HL-60 (cell line): ENCODE measurements at regions not wholly inside any gene's neighbourhood (a gene's known extent, or its start where the extent isn't known, plus 50 kb on each side); places are given as distances from the start of the nearest gene placed in this dataset.

ENCODE experiments used
- DNase-seq, 2 experiments: peaks; one replicate each; pipeline ENCODE4 v3.0.0-alpha.2; 2010 to 2020; ENCODE audit warnings: low read depth in 1 of 2, low spot score in 1 of 2
- H3K27ac ChIP-seq: fragments of 250-450 bp; sonication (Bioruptor Pico); replicated peaks from 2 replicates; pipeline ENCODE4 v1.5.1; 2020; ENCODE audit warnings: mild to moderate bottlenecking, moderate library complexity
- H3K27me3 ChIP-seq: fragments of 250-450 bp; sonication (Bioruptor Pico); 2 replicates; pipeline ENCODE4 v1.5.1; 2021; ENCODE audit warnings: mild to moderate bottlenecking, moderate library complexity; ENCODE audit not compliant: insufficient read depth, poor library complexity, severe bottlenecking
- H3K4me3 ChIP-seq: replicated peaks from 2 replicates; pipeline ENCODE4 v1.5.1; 2011; ENCODE audit warnings: mild to moderate bottlenecking, control low read depth, low read length; ENCODE audit not compliant: insufficient read depth
- GABPA ChIP-seq: IDR thresholded peaks from 2 replicates; pipeline ENCODE4 v1.6.1; 2012; ENCODE audit warnings: low read depth
- POLR2AphosphoS5 ChIP-seq: IDR thresholded peaks from 2 replicates; pipeline ENCODE4 v1.6.1; 2012; ENCODE audit warnings: low read depth
- SPI1 ChIP-seq: IDR thresholded peaks from 2 replicates; pipeline ENCODE4 v1.6.1; 2012; ENCODE audit warnings: low read depth, mild to moderate bottlenecking, borderline replicate concordance
- TF ChIP-seq, protein P1 (sequence below): IDR thresholded peaks from one replicate; pipeline ENCODE4 v1.5.1; 2011; ENCODE audit warnings: low read length, control low read depth, inconsistent platforms; ENCODE audit not compliant: insufficient read depth
- TF ChIP-seq, protein P2 (sequence below): IDR thresholded peaks from 2 replicates; pipeline ENCODE4 v1.6.1; 2012; ENCODE audit warnings: low read depth; ENCODE audit not compliant: insufficient replicate concordance

DNA sequence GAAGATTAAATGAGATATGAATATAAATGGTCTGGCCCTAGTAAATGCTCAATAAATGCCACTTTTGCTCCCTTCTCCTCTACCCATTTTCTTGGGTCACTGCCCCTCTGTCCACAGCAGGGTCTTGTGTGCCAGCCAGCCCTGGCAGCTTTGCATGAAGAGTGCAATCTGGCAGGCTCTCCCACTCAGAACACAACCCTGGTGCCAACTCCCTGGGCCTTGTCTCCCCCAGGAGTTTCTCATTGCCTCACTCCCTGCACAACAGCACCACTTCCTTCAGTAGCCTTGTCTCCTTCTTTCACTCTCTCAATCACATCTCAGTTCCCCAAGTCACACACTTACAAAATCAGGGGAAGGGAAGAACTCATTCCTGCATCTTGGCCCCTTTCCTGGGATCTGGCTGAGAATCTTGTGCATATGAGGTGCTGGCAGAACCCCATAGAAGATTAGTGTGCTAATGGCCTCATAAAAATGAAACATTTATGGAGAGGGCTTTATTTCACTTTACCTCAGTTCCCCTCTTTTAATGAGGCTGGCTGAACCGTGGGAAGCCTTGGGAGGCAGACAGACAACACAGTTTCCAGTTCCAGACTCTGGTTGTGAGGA is 445.9 kb upstream of the PROK2 start:
- no peaks in the 10 kb centered on the region for H3K27me3 ChIP-seq
- H3K4me3 ChIP-seq = no peak overlapping the region
- TF ChIP-seq POLR2AphosphoS5 (no peak), GABPA (no peak), SPI1 (no peak)
- TF ChIP-seq, protein P1, sequence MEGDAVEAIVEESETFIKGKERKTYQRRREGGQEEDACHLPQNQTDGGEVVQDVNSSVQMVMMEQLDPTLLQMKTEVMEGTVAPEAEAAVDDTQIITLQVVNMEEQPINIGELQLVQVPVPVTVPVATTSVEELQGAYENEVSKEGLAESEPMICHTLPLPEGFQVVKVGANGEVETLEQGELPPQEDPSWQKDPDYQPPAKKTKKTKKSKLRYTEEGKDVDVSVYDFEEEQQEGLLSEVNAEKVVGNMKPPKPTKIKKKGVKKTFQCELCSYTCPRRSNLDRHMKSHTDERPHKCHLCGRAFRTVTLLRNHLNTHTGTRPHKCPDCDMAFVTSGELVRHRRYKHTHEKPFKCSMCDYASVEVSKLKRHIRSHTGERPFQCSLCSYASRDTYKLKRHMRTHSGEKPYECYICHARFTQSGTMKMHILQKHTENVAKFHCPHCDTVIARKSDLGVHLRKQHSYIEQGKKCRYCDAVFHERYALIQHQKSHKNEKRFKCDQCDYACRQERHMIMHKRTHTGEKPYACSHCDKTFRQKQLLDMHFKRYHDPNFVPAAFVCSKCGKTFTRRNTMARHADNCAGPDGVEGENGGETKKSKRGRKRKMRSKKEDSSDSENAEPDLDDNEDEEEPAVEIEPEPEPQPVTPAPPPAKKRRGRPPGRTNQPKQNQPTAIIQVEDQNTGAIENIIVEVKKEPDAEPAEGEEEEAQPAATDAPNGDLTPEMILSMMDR = no peak
- TF ChIP-seq, protein P2, sequence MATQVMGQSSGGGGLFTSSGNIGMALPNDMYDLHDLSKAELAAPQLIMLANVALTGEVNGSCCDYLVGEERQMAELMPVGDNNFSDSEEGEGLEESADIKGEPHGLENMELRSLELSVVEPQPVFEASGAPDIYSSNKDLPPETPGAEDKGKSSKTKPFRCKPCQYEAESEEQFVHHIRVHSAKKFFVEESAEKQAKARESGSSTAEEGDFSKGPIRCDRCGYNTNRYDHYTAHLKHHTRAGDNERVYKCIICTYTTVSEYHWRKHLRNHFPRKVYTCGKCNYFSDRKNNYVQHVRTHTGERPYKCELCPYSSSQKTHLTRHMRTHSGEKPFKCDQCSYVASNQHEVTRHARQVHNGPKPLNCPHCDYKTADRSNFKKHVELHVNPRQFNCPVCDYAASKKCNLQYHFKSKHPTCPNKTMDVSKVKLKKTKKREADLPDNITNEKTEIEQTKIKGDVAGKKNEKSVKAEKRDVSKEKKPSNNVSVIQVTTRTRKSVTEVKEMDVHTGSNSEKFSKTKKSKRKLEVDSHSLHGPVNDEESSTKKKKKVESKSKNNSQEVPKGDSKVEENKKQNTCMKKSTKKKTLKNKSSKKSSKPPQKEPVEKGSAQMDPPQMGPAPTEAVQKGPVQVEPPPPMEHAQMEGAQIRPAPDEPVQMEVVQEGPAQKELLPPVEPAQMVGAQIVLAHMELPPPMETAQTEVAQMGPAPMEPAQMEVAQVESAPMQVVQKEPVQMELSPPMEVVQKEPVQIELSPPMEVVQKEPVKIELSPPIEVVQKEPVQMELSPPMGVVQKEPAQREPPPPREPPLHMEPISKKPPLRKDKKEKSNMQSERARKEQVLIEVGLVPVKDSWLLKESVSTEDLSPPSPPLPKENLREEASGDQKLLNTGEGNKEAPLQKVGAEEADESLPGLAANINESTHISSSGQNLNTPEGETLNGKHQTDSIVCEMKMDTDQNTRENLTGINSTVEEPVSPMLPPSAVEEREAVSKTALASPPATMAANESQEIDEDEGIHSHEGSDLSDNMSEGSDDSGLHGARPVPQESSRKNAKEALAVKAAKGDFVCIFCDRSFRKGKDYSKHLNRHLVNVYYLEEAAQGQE = no peak
- H3K27ac ChIP-seq = no peak overlapping the region
- DNase-seq = no peak

- H3K27ac ChIP-seq = no peak overlapping the region
- no peak overlapping the region for H3K4me3 ChIP-seq
- DNase-seq = no peak
- no peaks in the 10 kb centered on the region for H3K27me3 ChIP-seq
- TF ChIP-seq POLR2AphosphoS5 (no peak), SPI1 (no peak), GABPA (no peak)
- TF ChIP-seq, protein P2 = no peak
- TF ChIP-seq, protein P1 = no peak
Observed at GRCh38 chr3:72229952-72230351, 445.0 kb upstream of the PROK2 start.

- TF ChIP-seq, protein P1 = no peak
- TF ChIP-seq GABPA = no peak
- TF ChIP-seq, protein P2 = no peak
- TF ChIP-seq POLR2AphosphoS5 = no peak
- TF ChIP-seq SPI1 = no peak
- Histone ChIP-seq H3K27me3 (no peaks in the 10 kb centered on the region), H3K27ac (no peak overlapping the region), H3K4me3 (no peak overlapping the region)
- DNase-seq = no peak
Observed at GRCh38 chr3:72227486-72228070, 442.6 kb upstream of the PROK2 start.
